WERI-Rb-1 (cell line): ENCODE measurements at regions not wholly inside any gene's neighbourhood (a gene's known extent, or its start where the extent isn't known, plus 50 kb on each side); places are given as distances from the start of the nearest gene placed in this dataset.

Experiments
- DNase-seq: peaks from one replicate; pipeline ENCODE4 v3.0.0-alpha.2; 2020
- H3K27ac ChIP-seq: fragments of 250-450 bp; sonication (Bioruptor Pico); 2 replicates; pipeline ENCODE4 v1.5.1; 2020; ENCODE audit warnings: mild to moderate bottlenecking, moderate library complexity
- H3K27me3 ChIP-seq: fragments of 250-450 bp; sonication (Bioruptor Pico); 2 replicates; pipeline ENCODE4 v1.5.1; 2021; ENCODE audit warnings: mild to moderate bottlenecking, low read depth, moderate library complexity; ENCODE audit not compliant: insufficient read depth, severe bottlenecking
- H3K36me3 ChIP-seq: fragments of 250-450 bp; sonication (Bioruptor Pico); 2 replicates; pipeline ENCODE4 v1.5.1; 2020; ENCODE audit warnings: mild to moderate bottlenecking, moderate library complexity
- H3K4me3 ChIP-seq: 2 replicates; pipeline ENCODE4 v1.5.1; 2011; ENCODE audit warnings: low read depth, mild to moderate bottlenecking, control low read depth, low read length
- H3K9me3 ChIP-seq: fragments of 250-450 bp; sonication (Bioruptor Pico); 2 replicates; pipeline ENCODE4 v1.5.1; 2021; ENCODE audit warnings: mild to moderate bottlenecking, moderate library complexity; ENCODE audit not compliant: severe bottlenecking
- CTCF ChIP-seq: IDR thresholded peaks from 2 replicates; pipeline ENCODE4 v1.5.1; 2011; ENCODE audit warnings: low read depth, mild to moderate bottlenecking, control low read depth, inconsistent platforms, low read length

DNA sequence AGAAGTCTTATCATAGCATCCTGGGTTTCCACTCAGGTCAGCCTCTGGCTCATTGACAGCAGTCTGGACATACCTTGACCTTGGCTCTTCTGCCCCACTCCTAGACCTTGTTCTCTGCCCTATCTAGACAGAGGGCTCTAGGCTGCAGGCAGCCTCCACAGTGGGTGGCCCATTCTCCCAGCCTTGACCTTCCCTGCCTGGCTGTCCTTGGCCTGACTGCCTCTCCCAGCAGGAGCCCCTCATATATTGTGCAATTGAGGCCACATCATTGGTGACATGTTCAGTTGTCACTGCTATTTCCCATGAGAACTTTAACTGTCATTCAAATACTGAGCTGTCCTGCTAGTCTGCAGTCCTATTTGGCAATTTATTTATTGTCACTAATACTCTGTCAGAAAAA, 503.4 kb downstream of the PLXNA4 start:
- no peaks in the 10 kb centered on the region for H3K27me3 ChIP-seq
- H3K36me3 ChIP-seq: no peaks in the 10 kb centered on the region
- no peak for DNase-seq
- H3K4me3 ChIP-seq: no peak overlapping the region
- H3K9me3 ChIP-seq: no peaks in the 10 kb centered on the region
- TF ChIP-seq CTCF: no peak
- no peak overlapping the region for H3K27ac ChIP-seq

DNA sequence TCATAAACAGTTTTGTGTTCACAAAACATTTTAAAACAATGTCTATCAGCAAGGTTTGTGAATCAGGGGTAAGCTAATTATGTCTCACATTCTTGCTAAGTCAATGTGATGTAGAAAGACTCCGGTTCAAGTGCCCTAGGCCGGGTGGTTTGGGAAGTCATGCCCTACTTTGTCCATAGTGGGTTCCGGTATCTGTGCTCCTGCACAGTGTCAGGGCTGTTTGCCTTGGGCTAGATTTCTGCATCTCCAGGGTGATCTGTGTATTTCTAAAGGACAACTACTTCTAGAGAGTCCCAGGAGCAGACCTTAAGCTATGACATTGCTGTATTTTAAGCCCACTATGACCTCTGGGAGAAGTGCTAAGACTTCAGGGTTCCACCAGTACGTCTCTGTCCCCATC, 504.1 kb downstream of the PLXNA4 start:
- Histone ChIP-seq H3K9me3 (no peaks in the 10 kb centered on the region), H3K36me3 (no peaks in the 10 kb centered on the region), H3K27me3 (no peaks in the 10 kb centered on the region), H3K4me3 (no peak overlapping the region), H3K27ac (no peak overlapping the region)
- DNase-seq: no peak
- no peak for TF ChIP-seq CTCF

GRCh38 chr7:132069306-132069705, 507.0 kb downstream of the PLXNA4 start:
- no peak for TF ChIP-seq CTCF

DNA sequence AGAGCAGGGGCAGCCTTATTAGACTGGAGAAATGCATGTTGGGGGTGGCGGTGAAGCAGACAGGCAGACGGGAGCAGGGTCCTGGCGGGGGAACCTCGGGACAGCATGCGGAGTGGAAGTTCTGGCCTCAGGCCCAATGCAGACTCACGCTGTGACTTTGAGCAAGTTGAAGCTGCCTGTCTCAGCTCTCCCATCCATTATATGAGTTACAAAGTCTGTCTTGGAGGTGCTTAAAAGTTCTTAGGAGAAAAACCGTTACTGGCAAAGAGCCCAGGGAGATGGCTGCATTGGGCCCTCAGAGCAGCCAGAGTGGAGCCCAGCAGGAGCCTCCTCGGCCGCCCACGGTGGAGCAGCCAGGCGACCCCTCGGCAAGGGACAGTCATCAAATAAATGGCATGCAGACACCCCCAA, 509.5 kb downstream of the PLXNA4 start:
- Histone ChIP-seq H3K9me3 (no peaks in the 10 kb centered on the region), H3K36me3 (no peaks in the 10 kb centered on the region), H3K27me3 (no peaks in the 10 kb centered on the region), H3K27ac (no peak overlapping the region), H3K4me3 (no peak overlapping the region)
- TF ChIP-seq CTCF: no peak
- no peak for DNase-seq

More at GRCh38 chr7:132069306-132069705, 507.0 kb downstream of the PLXNA4 start:
- Histone ChIP-seq H3K4me3 (no peak overlapping the region), H3K27me3 (no peaks in the 10 kb centered on the region), H3K27ac (no peak overlapping the region), H3K9me3 (no peaks in the 10 kb centered on the region), H3K36me3 (no peaks in the 10 kb centered on the region)
- DNase-seq: no peak

- no peaks in the 10 kb centered on the region for H3K27me3 ChIP-seq
- no peak for DNase-seq
Observed at GRCh38 chr7:132065989-132066603, 509.7 kb upstream of the PODXL start.

More at GRCh38 chr7:132065989-132066603, 509.7 kb upstream of the PODXL start:
- H3K9me3 ChIP-seq: no peaks in the 10 kb centered on the region
- H3K4me3 ChIP-seq: no peak overlapping the region
- H3K36me3 ChIP-seq: no peaks in the 10 kb centered on the region
- H3K27ac ChIP-seq: no peak overlapping the region
- TF ChIP-seq CTCF: no peak
